Hematopoietic multipotent progenitor cell treated with erythropoietin and hydrocortisone succinate and interleukin-3 and kit ligand, for 8 days (in vitro differentiated cells): ENCODE measurements at regions not wholly inside any gene's neighbourhood (a gene's known extent, or its start where the extent isn't known, plus 50 kb on each side); places are given as distances from the start of the nearest gene placed in this dataset.
"Not testable (repeated sequence)": the region's sequence is repeated elsewhere in the genome, so short reads cannot be mapped to it uniquely, and the experiment has no call there.

ENCODE experiments used
- DNase-seq: peaks from one replicate; pipeline ENCODE4 v3.0.0-alpha.2; 2015

DNA sequence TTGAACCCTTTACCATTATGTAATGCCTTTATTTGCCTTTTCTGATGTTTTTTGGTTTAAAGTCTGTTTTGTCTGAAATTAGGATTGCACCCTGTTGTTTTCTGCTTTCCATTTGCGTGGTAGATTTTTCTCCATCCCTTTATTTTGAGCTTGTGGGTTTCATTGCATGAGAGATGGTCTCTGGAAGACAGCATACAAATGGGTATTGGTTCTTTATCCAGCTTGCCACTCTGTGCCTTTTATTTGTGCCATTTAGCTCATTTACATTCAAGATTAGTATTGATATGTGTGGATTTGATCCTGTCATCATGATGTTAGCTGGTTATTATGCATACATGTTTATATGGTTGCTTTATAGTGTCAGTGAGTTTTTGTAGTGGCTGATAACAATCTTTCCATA lies 318.7 kb upstream of the PPP2R3A start:
- no peak for DNase-seq

DNA sequence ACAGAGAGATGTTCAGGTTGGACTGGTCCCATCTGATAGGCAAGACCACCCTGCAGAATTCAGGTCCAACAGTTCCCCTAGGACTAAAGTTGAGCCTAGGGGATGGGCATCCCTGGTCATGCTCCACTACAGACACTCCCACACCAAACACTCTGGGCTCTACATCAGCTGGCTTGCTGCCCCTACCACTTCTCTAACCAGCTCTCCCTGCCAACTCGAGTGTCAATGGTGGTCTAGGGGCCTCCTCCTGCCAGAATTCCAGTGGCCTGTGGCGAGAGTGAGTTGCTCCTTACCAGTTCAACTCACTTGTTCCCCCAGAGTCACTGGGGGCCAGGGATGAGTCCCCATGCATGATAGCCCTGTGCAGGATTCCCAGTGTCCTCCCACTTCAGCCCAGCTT lies 316.2 kb upstream of the PPP2R3A start:
- DNase-seq = no peak

DNA sequence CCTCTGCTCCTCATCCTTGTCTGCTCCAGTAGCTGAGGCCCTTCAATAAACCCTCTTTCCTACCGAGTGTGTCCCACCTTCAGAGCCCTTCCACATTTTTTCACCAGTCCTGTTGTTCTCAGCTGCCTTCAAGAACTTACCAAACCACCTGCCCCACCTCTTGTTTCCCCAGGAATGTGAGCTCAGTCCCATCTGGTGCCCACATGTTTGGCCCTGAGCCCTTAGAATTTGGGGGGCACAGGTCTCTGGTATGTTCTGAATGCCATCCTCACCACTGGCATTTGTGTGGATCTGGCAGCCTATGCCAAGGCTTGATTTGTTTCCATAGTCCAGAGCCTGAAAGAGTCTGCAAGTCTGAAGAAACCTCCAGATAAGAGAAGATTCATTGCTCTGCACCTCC lies 315.2 kb upstream of the PPP2R3A start:
- DNase-seq = no peak

DNA sequence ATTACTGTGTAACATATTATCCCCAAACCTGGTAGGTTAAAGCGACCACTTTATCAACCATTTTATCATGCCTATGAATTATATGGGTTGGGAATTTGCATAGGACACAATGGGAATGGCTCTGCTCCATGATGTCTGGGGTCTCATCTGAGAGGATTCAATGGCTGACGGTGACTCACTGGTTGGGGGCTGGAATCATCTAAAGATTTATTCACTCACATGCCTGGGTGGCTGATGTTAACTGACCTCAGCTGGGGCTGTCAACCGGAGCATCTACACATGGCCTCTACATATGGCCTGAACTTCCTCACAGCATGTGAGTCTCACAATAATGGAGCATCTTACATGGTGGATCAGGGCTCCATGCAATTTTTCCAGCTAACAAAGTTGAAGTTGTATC lies 313.1 kb upstream of the PPP2R3A start:
- no peak for DNase-seq

DNA sequence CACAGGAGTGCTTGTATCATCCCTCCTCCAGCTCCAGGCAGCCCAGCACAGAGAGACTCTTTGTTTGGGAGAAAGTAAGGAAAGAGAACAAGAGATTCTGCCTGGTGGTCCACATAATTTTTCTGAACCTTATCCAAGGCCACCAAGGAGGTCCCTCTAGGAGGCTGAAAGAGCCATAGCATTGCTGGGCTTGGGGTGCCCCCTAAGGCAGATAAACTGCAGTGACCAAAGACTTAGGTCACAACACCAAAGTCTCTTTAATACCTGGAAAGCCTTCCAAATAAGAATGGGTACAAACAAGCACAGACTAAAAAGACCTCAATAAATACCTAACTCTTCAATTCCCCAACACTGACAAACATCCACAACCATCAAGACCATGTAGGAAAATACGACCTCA lies 310.2 kb upstream of the PPP2R3A start:
- DNase-seq = no peak

DNA sequence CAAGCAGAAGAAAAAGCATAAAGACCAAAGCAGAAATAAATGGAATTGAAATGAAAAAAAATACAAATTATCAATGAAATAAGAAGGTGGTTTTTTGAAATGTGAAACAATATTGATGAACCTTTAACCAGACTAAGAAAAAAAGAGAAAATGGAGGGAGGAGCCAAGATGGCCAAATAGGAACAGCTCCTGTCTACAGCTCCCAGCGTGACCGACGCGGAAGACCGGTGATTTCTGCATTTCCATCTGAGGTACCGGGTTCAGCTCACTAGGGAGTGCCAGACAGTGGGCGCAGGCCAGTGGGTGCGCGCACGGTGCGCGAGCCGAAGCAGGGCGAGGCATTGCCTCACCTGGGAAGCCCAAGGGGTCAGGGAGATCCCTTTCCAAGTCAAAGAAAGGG lies 307.1 kb upstream of the PPP2R3A start:
- DNase-seq = not testable (repeated sequence)

DNA sequence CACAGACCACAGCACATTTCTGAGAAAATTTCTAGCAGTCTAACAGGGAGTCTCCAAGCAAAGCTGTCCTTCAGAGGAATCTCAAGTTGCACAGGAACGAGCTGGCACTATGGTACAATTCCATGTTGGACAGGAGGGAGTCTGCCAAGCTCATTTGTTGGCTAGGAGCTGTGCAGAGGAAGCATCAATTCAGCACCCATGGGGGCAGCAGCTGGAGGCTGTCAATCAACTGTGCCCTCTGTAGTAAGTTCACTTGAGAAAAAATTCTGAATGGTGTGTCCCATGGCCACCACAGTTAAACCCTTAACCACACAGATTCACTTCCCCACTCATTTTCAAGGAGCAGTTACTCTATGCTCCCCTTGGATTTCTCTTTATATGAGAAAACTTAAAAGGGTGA lies 298.5 kb upstream of the PPP2R3A start:
- DNase-seq = no peak

DNA sequence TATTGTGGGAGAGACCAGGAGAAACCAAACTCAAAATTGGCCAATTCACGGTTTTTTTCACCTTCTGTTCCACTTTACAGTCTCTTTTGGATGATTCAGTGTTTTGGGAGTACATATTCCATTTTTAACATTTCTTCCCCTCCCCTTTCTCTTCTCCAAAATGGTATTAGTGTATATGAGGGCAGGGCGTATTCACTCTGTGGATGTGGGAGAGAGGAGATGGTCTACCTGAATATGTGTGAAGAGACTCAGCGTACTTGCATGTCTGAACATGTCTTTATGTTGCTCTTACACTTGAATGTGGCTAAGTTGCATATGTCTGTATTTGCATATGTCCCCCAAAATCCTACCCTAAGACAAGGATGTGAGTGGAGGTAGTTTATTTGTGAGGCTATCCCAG lies 291.0 kb upstream of the PPP2R3A start:
- DNase-seq = no peak

DNA sequence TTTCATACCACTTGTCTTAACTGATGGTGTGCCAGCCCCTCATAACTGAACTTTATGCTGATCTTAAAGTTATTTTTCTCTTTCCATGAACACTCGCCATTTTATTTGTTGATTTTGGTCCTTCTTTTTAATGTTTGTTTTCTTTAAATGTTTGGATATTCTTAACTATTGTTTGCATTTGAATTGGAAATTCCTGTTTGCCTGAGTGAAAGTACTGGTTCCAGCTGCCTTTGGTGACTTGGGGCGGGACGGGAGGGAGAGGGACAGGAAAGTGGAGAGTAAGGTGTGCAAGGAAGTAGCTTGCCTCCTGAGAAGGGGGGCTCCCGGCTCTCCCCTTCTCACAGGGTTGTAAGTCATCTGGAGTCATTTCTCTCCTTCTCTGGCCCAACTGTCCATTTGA lies 287.1 kb upstream of the PPP2R3A start:
- no peak for DNase-seq

DNA sequence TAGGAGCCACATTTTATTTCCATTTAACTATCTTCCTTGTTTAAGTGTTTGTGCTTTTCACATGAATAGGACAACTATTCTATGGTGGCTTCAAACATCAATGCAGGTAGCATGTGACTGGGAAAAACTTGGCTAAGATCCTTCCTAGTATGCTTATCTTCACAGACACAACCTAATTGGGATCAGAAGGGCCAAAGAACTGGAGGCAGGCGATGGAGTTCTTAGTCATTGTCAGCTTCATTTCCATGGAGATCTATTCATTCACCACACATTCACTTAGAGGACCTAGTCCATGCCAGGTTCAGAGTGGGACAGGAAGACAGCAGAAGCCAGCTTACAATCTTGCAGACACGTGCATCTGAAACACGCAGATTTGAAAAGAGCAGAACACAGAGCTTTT lies 277.5 kb upstream of the PPP2R3A start:
- no peak for DNase-seq

DNA sequence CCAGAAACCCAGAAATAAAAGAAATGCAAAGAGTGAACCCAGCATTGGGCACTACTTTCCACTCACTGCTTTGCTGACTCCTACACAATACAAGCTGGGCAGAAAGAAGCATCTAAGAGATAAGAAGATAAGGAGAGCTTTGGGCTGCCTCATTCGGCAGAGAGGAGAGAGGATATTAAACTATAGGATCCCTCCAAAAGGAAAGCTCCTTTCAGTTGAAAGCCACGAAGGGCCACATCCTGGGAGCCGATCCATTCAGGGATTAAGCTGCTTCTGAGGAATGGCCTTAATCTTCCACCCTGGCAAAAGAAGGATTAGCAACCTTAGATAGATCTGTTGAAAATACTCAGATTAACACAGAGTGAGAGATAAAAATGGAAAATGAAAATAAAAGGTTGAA lies 274.9 kb upstream of the PPP2R3A start:
- no peak for DNase-seq

DNA sequence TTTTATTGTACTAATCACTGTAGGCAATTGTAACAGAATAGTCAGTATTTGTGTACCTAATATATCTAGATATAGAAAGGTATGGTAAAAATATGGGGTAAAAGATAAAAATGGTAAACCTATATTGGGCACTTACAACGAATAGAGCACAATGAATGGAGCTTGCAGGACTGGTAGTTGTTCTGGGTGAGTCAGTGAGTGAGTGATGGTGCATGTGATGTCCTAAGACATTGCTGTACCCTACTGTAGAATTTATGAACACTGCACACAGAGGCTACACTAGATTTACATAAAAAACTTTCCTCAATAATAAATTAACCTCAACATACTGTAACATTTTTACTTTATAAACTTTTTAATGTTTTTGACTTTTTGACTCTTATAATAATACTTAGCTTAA lies 274.3 kb upstream of the PPP2R3A start:
- no peak for DNase-seq

DNA sequence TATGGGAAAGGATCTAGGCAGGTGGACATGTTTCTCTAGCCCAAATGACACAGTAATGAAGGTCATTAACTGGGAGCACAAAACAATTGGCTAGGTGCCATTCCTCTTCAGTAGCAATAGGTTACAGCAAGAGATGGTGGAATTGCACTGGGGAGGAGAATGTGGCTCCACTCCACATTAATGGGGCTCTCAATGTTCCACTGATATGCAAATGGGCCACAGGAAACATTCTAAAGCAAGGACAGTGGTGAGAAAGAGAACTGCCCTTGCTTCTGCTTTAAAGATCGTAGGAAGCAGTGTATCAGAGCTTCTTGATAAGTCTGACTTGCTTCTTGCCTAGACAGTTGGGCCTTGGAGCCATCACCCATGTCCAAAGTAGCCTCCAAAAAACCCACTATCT lies 271.4 kb upstream of the PPP2R3A start:
- no peak for DNase-seq

DNA sequence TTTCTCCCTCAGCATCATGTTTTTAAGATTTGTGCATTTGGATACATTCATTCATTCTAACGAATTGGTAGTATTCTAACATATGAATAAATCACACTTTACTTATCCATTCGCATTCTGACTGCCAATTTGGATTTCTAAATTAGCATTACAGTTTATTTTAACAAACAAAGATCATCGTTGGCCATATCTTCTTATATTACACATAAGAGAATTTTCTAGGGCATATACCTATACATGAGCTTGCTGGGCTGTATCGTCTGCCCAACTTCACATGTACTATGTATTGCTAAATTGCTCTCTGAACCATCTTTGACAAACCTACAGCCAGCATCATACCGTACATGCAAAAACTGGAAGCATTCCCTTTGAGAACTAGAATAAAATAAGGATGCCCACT lies 265.8 kb upstream of the PPP2R3A start:
- DNase-seq = no peak

DNA sequence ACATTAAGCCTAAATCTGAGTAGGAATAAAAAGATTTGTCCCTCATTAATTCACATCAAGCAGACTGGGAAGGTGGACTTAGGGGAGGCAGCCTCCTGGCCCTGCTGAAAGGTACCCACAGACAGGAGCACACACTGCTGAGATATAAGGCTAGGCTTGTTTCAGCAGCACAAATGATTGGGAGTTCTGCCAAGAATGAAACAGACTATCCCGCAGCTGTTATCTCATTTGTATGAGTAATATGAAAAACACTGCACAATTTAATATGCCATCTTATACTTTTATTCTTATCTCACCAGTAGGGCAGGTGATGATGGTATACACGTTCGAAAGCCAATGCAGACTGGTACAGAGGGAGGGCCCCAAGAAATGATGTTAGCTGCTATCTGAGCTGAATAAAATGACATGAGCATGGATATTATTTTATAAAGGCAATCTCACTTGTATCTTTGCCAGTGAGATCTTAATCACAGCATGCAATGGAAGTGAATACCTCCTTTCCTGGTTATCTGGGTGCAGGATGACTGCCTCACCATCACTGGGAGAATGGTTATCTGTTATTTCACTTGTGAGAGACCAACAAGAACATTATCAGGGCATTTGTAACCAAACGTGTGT lies 258.7 kb upstream of the PPP2R3A start:
- no peak for DNase-seq

DNA sequence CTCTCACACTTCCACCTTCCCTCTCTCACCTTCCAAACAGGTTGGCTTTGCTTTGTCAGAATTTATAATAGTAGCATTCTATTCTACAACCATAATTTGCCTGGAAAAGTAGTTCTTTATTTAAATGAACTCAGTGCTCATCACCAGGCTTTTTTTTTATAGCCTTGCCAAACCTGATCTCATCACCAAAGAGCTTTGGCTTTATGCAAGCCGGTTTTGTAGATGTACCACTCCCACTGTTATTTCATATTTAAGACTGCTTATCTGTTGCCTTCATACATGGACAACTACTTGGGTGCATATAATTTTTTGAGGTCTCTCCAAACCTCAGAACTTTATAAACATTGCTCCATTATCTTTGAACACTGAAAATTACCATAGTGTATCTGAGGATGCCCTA lies 246.1 kb upstream of the PPP2R3A start:
- no peak for DNase-seq

DNA sequence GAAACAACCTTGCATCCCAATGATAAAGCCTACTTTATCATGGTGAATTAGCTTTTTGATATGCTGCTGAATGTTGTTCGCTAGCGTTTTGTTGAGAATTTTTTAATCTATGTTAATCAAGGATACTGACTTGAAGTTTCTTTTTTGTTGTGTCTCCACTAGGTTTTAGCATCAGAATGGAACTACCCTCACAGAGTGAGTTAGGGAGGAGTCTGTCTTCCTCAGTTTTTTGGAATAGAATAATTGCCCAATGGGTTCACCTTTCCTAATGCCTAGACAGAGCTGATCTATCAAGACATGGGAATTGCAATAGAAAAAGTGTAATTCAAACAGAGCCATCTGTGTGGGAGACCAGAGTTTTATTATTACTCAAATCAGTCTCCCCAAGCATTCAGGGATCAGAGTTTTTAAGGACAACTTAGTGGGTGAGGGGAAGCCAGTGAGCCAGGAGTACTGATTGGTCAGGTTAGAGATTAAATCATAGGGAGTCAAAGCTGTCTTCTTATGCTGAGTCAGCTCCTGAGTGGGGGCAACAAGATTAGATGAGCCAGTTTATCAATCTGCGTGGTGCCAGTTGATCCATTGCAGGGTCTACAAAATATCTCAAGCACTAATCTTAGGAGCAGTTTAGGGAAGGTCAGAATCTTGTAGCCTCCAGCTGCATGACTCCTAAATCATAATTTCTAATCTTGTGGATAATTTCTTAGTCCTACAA lies 237.4 kb upstream of the PPP2R3A start:
- DNase-seq = no peak

DNA sequence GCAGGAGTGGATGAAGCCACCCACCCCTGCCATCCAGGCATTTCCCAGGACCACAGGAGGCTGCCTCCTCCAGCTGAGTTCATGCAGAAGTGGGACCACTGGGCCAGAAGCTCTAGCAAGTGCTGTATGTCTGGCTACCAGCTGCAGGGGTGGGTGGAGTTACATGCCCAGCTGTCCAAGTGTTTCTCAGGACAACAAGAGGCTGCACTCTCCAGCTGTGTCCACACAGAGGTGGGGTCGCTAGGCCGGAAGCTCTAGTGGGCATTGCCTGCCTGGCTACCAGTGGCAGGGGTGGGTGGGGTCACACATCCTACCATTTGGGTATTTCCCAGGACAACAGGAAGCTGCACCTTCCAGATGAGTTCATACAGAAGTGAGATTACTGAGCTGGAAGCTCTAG lies 234.0 kb upstream of the PPP2R3A start:
- no peak for DNase-seq

DNA sequence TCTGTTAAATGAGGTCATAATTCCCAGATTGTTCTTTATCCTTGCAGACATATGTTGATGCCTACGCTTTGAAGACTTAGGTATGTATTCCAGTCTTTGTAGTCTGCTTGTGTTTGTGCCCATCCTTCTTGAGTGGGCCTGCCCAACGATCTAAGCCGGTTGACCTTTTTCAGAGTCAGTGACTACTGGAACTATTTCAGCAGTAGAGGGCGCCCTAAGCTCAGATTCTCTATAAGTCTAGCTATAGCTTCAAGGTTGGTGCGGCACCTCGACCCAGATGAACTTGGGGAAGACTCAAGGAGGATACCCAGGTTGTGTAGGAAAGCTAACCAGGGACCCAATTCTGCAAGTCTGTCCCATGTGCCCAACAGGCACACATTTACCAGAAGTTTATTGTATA lies 228.8 kb upstream of the PPP2R3A start:
- DNase-seq = peak; percentile 54

DNA sequence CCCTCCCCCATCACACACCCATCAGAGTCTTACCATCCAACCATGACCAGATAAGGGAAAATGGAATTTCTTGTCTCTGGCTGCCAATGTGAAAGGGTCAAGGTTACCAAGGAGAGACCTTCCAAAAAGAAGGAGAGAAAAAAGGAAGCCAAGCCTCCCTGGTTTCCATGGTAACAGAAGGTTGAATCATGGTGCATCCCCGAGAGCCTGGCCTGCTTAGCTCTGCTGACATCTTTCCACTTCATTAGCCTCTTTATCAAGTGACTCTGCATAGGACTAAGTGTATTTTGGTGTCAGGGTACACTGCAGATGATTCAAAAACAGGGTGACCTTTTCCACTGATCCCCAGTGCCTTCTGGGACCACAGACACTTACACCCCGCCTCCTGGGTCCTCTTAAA lies 225.7 kb upstream of the PPP2R3A start:
- no peak for DNase-seq

DNA sequence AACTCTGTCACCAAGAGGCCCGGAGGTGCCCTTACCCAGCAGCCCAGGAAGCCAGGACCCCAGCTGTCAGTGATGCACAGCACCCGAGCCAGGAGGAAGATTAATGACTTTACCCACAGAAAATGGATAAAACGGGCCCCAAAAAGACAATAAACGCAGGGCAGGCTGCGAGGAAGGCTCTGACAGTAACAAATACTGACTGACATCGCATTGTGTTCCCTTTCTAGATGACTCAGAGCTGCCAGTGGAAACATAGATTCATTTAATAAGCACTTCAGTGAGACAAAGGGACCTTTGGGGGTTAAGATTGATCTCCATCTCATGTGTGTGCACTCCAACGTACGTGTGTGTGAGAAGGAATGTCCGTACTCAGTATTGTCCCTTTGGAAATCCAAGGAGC lies 225.3 kb upstream of the PPP2R3A start:
- no peak for DNase-seq

DNA sequence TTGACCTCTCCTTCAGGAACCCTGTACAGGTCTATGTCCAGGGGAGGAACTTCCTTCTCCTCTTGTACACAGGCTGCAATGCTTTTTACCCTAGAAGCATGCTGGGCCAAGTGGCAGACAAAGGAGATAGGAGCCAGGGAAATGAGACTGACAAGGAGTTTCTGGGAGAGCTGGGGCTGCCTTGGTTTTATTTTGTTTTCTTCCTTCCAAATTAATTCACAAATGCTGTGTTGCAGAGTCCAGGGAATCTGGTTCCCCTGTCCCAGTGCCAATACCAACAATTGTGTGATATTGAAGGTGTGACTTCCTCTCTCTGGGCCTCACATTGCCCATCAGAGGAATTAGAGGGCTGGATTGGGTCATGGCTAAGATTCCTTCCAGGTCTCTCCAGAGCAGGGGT lies 224.8 kb upstream of the PPP2R3A start:
- DNase-seq = no peak

DNA sequence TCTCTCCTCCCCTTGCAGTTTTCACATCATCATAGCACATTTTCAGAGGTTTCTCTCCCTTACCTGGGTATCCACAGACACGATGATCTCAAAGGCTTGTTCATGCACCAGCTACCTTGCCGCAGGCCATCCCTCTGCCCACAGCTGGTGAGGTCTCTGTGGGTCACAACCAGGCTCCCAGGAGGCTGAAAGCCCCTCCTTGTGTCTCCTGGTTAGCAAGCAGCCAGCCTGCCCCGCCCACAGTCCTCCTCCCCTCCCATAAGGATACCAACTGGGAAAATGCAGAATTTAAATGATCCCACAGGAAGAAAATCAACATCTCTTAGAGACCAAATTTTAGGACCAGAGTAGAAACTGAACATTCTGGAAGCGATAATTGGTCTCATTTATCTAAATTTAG lies 213.5 kb upstream of the PPP2R3A start:
- no peak for DNase-seq

DNA sequence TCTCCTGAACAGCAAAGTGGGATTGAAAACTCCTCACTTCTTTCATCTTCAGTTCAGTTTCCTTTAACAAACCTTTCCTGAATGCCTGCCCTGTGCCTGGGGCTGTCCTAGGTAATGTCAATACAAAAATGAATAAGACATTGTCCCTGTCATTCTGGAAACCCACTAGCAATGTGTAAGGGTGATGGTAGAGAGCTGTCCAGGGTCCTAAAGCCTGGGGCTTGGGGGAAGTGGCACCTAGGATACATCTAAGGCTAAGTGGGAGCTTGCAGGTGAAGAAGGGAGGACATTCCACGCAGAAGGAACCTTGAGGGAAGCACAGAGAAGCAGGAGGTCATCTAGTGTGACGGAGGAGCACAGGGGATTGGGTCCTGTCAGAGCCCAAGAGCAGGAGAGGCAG lies 212.7 kb upstream of the PPP2R3A start:
- peak; percentile 4 for DNase-seq

DNA sequence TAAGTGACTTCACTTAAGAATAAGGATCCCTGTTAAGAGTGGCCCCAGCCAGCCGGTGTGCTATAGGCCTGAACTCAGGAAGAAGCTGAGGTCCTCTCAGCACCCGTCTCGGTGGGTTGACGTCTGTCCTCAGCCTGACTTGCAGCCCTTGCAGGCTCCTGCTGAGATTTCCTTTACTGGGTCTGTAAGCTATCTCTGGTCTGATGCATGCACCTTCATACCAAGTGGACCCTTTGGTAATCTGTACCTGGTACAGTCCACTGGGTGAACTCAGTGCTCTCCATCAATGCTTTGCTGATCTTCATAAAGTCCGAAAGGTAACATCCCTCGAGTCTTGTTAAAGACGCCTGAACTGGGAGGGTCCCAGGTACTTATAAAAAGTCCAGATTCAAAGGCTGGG lies 212.0 kb upstream of the PPP2R3A start:
- DNase-seq = no peak
